T-helper 1 cell (primary cell): ENCODE measurements at regions not wholly inside any gene's neighbourhood (a gene's known extent, or its start where the extent isn't known, plus 50 kb on each side); places are given as distances from the start of the nearest gene placed in this dataset.

ENCODE experiments used
- DNase-seq, 5 donors: peaks; one replicate each; pipeline ENCODE4 v3.0.0-alpha.2; 2012 to 2020

GRCh38 chr9:28031521-28032267 is 458.4 kb upstream of the C9orf72 start:
- no peak for DNase-seq

GRCh38 chr9:28032268-28032590 is 458.9 kb upstream of the C9orf72 start:
- DNase-seq, result no peak

GRCh38 chr9:28034242-28034641 is 461.0 kb upstream of the C9orf72 start:
- DNase-seq, result no peak

GRCh38 chr9:28037968-28038367 is 464.7 kb upstream of the C9orf72 start:
- DNase-seq, result no peak

GRCh38 chr9:28045051-28045450 is 471.8 kb upstream of the C9orf72 start:
- no peak for DNase-seq

- no peak for DNase-seq
Measured at GRCh38 chr9:28050046-28050445, 476.8 kb upstream of the C9orf72 start.

GRCh38 chr9:28050941-28051340 is 477.7 kb upstream of the C9orf72 start:
- no peak for DNase-seq

GRCh38 chr9:28051559-28052503 is 478.6 kb upstream of the C9orf72 start:
- DNase-seq, result no peak

- DNase-seq, result no peak
Measured at GRCh38 chr9:28053096-28053777, 480.0 kb upstream of the C9orf72 start.

GRCh38 chr9:28056006-28056405 is 482.7 kb upstream of the C9orf72 start:
- DNase-seq, result no peak

GRCh38 chr9:28056466-28056865 is 483.2 kb upstream of the C9orf72 start:
- DNase-seq, result no peak

GRCh38 chr9:28059192-28059591 is 485.9 kb upstream of the C9orf72 start:
- DNase-seq, result no peak

- DNase-seq, result no peak
Measured at GRCh38 chr9:28064241-28064815, 491.0 kb upstream of the C9orf72 start.

GRCh38 chr9:28073270-28073669 is 500.0 kb upstream of the C9orf72 start:
- DNase-seq, result no peak

GRCh38 chr9:28079677-28080076 is 506.4 kb upstream of the C9orf72 start:
- DNase-seq, result no peak

GRCh38 chr9:28082671-28083070 is 509.4 kb upstream of the C9orf72 start:
- DNase-seq, result no peak

- no peak for DNase-seq
Measured at GRCh38 chr9:28086881-28087280, 513.6 kb upstream of the C9orf72 start.

- DNase-seq, result no peak
Measured at GRCh38 chr9:28092981-28093936, 520.0 kb upstream of the C9orf72 start.

- no peak for DNase-seq
Measured at GRCh38 chr9:28101509-28101908, 528.2 kb upstream of the C9orf72 start.

- DNase-seq, result no peak
Measured at GRCh38 chr9:28105001-28105400, 531.7 kb upstream of the C9orf72 start.

GRCh38 chr9:28120184-28120583 is 546.9 kb upstream of the C9orf72 start:
- no peak for DNase-seq

GRCh38 chr9:28120626-28121025 is 547.3 kb upstream of the C9orf72 start:
- no peak for DNase-seq
